OCI-LY3 (cell line): ENCODE measurements at regions not wholly inside any gene's neighbourhood (a gene's known extent, or its start where the extent isn't known, plus 50 kb on each side); places are given as distances from the start of the nearest gene placed in this dataset.
"Not testable (repeated sequence)": the region's sequence is repeated elsewhere in the genome, so short reads cannot be mapped to it uniquely, and the experiment has no call there.

Source experiments
- H2AFZ ChIP-seq: fragments of 200-600, 300-600 bp; shearing (Covaris generic); 2 replicates; pipeline ENCODE4 v1.6.0; 2014; ENCODE audit warnings: antibody characterized with exemption, low read depth, low read length
- H3K27ac ChIP-seq: fragments of 200-600, 300-600 bp; sonication (generic); 2 replicates; pipeline ENCODE4 v1.5.1; 2014; ENCODE audit warnings: mild to moderate bottlenecking, low read length, moderate library complexity, mixed read lengths
- H3K27me3 ChIP-seq: fragments of 200-600, 300-600 bp; sonication (generic); 2 replicates; pipeline ENCODE4 v1.6.1; 2014; ENCODE audit warnings: low read depth, low read length, mixed read lengths
- H3K36me3 ChIP-seq: fragments of 200-600, 300-600 bp; sonication (generic); replicated peaks from 2 replicates; pipeline ENCODE3; 2014; ENCODE audit warnings: low read depth, low read length, mixed read lengths
- H3K4me1 ChIP-seq: fragments of 300-600, 200-600 bp; sonication (generic); 2 replicates; pipeline ENCODE4 v1.6.1; 2014; ENCODE audit warnings: low read length, mixed read lengths
- H3K4me2 ChIP-seq: fragments of 200-600, 300-600 bp; sonication (generic); 2 replicates; pipeline ENCODE4 v1.6.1; 2014; ENCODE audit warnings: low read length, mixed read lengths
- H3K4me3 ChIP-seq: fragments of 300-600, 200-600 bp; sonication (generic); 2 replicates; pipeline ENCODE4 v1.5.1; 2014; ENCODE audit warnings: antibody characterized with exemption, mild to moderate bottlenecking, low read length, moderate library complexity
- H3K79me2 ChIP-seq: fragments of 300-600, 200-600 bp; shearing (Covaris generic); 2 replicates; pipeline ENCODE4 v1.6.1; 2014; ENCODE audit warnings: mild to moderate bottlenecking, low read length, mixed read lengths
- H3K9ac ChIP-seq: fragments of 300-600, 200-600 bp; shearing (Covaris generic); 2 replicates; pipeline ENCODE4 v1.6.0; 2014; ENCODE audit warnings: mild to moderate bottlenecking, low read length, moderate library complexity
- H3K9me3 ChIP-seq: fragments of 200-600, 300-600 bp; shearing (Covaris generic); 2 replicates; pipeline ENCODE4 v1.6.1; 2014; ENCODE audit warnings: low read length, mixed read lengths; ENCODE audit not compliant: insufficient read depth
- H4K20me1 ChIP-seq: fragments of 200-600, 300-600 bp; sonication (generic); 2 replicates; pipeline ENCODE4 v1.6.1; 2016; ENCODE audit warnings: low read length, mixed read lengths; ENCODE audit not compliant: insufficient read depth
- CTCF ChIP-seq: fragments of 200-600, 300-600 bp; sonication (generic); IDR thresholded peaks from 2 replicates; pipeline ENCODE4 v1.5.1; 2014; ENCODE audit warnings: antibody characterized with exemption, low read length, low read depth
- EZH2phosphoT487 ChIP-seq: fragments of 200-600 bp; shearing (Covaris generic); IDR thresholded peaks from 2 replicates; pipeline ENCODE4 v1.6.1; 2018; ENCODE audit warnings: antibody characterized with exemption, mixed run types, low read depth

- H3K4me2 ChIP-seq = peak overlapping the region; percentile 22
- H3K9ac ChIP-seq = no peak overlapping the region
- H3K4me1 ChIP-seq = peaks cover 10% of the 10 kb centered on the region
- no peaks in the 10 kb centered on the region for H4K20me1 ChIP-seq
- TF ChIP-seq CTCF (no peak), EZH2phosphoT487 (no peak)
- no peak overlapping the region for H3K4me3 ChIP-seq
- H3K79me2 ChIP-seq = no peaks in the 10 kb centered on the region
- no peak overlapping the region for H3K27ac ChIP-seq
- no peak overlapping the region for H2AFZ ChIP-seq
- H3K27me3 ChIP-seq = no peaks in the 10 kb centered on the region
- no peaks in the 10 kb centered on the region for H3K9me3 ChIP-seq
- H3K36me3 ChIP-seq = no peaks in the 10 kb centered on the region
Measured at GRCh38 chr4:156515295-156515694, 456.3 kb downstream of the PDGFC start.

- H4K20me1 ChIP-seq = no peaks in the 10 kb centered on the region
- H3K4me1 ChIP-seq = peaks cover 10% of the 10 kb centered on the region
- TF ChIP-seq EZH2phosphoT487 = no peak
- no peak for TF ChIP-seq CTCF
- no peaks in the 10 kb centered on the region for H3K79me2 ChIP-seq
- no peak overlapping the region for H3K27ac ChIP-seq
- no peaks in the 10 kb centered on the region for H3K27me3 ChIP-seq
- no peaks in the 10 kb centered on the region for H3K36me3 ChIP-seq
- no peak overlapping the region for H3K4me3 ChIP-seq
- H2AFZ ChIP-seq = no peak overlapping the region
- no peaks in the 10 kb centered on the region for H3K9me3 ChIP-seq
- no peak overlapping the region for H3K4me2 ChIP-seq
- H3K9ac ChIP-seq = no peak overlapping the region
Measured at GRCh38 chr4:156512622-156513021, 459.0 kb downstream of the PDGFC start.

GRCh38 chr4:156509921-156510320 lies 461.7 kb downstream of the PDGFC start:
- not testable (repeated sequence) for H3K4me2 ChIP-seq, H3K27ac ChIP-seq, H3K27me3 ChIP-seq, H4K20me1 ChIP-seq, H3K9ac ChIP-seq, H3K79me2 ChIP-seq, H3K9me3 ChIP-seq, H2AFZ ChIP-seq, H3K4me1 ChIP-seq, H3K36me3 ChIP-seq, H3K4me3 ChIP-seq

- Histone ChIP-seq H3K4me2 (no peak overlapping the region), H4K20me1 (no peaks in the 10 kb centered on the region), H3K4me1 (no peaks in the 10 kb centered on the region), H2AFZ (no peak overlapping the region), H3K36me3 (no peaks in the 10 kb centered on the region), H3K79me2 (no peaks in the 10 kb centered on the region), H3K9me3 (no peaks in the 10 kb centered on the region), H3K27ac (no peak overlapping the region), H3K4me3 (no peak overlapping the region), H3K27me3 (no peaks in the 10 kb centered on the region), H3K9ac (no peak overlapping the region)
- TF ChIP-seq CTCF = no peak
- no peak for TF ChIP-seq EZH2phosphoT487
Measured at GRCh38 chr4:156505341-156505955, 466.2 kb downstream of the PDGFC start.
